HEK293T (cell line): ENCODE measurements at regions not wholly inside any gene's neighbourhood (a gene's known extent, or its start where the extent isn't known, plus 50 kb on each side); places are given as distances from the start of the nearest gene placed in this dataset.
"Not testable (repeated sequence)": the region's sequence is repeated elsewhere in the genome, so short reads cannot be mapped to it uniquely, and the experiment has no call there.

Experiments used
- ARNT ChIP-seq: fragments of 450-650 bp; IDR thresholded peaks from 2 replicates; pipeline ENCODE4 v1.6.1; 2017; ENCODE audit warnings: mild to moderate bottlenecking
- BHLHE40 ChIP-seq: fragments of 450-650 bp; IDR thresholded peaks from 2 replicates; pipeline ENCODE4 v1.6.1; 2016; ENCODE audit warnings: mild to moderate bottlenecking, moderate library complexity, borderline replicate concordance
- FOXA1 ChIP-seq: fragments of 450-650 bp; IDR thresholded peaks from 2 replicates; pipeline ENCODE4 v1.6.1; 2016; ENCODE audit warnings: mild to moderate bottlenecking
- FOXK2 ChIP-seq: fragments of 450-650 bp; IDR thresholded peaks from 2 replicates; pipeline ENCODE4 v1.6.1; 2016; ENCODE audit warnings: mild to moderate bottlenecking
- FOXM1 ChIP-seq: fragments of 450-650 bp; IDR thresholded peaks from 2 replicates; pipeline ENCODE4 v1.6.1; 2017; ENCODE audit warnings: mild to moderate bottlenecking, borderline replicate concordance
- SP1 ChIP-seq: fragments of 450-650 bp; IDR thresholded peaks from 2 replicates; pipeline ENCODE4 v1.6.1; 2017
- SUZ12 ChIP-seq: fragments of 450-650 bp; IDR thresholded peaks from 2 replicates; pipeline ENCODE4 v1.6.1; 2016; ENCODE audit warnings: mild to moderate bottlenecking
- TARDBP ChIP-seq: fragments of 450-650 bp; IDR thresholded peaks from 2 replicates; pipeline ENCODE4 v1.6.1; 2016
- TF ChIP-seq, protein P1 (sequence below): fragments of 450-650 bp; IDR thresholded peaks from 2 replicates; pipeline ENCODE4 v1.6.1; 2016

DNA sequence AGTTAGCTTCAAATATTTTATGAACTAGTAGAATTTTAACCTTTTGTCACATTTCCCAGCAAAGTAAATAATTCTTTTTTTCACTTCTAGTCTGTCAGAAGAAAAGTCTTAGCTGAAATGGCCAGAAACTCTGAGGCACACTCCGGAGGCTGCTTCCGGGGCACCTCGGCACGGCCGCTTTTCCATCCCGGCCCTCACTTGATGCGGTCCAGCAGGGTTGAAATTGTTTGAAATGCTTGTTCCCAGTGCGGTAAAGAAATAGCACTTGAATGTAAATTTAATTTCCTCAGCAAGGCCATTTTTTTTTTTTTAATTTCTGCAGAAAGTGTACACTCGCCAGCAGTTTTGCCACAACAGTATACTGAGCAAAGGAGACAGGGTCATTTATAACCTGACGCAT, 154.7 kb upstream of the FAM20C start:
- not testable (repeated sequence) for TF ChIP-seq FOXA1, ARNT, SP1, FOXM1, SUZ12, BHLHE40, TARDBP, FOXK2
- TF ChIP-seq, protein P1, sequence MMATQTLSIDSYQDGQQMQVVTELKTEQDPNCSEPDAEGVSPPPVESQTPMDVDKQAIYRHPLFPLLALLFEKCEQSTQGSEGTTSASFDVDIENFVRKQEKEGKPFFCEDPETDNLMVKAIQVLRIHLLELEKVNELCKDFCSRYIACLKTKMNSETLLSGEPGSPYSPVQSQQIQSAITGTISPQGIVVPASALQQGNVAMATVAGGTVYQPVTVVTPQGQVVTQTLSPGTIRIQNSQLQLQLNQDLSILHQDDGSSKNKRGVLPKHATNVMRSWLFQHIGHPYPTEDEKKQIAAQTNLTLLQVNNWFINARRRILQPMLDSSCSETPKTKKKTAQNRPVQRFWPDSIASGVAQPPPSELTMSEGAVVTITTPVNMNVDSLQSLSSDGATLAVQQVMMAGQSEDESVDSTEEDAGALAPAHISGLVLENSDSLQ = not testable (repeated sequence)
